ENCODE measurements at regions not wholly inside any gene's neighbourhood (a gene's known extent, or its start where the extent isn't known, plus 50 kb on each side); places are given as distances from the start of the nearest gene placed in this dataset.

DNA sequence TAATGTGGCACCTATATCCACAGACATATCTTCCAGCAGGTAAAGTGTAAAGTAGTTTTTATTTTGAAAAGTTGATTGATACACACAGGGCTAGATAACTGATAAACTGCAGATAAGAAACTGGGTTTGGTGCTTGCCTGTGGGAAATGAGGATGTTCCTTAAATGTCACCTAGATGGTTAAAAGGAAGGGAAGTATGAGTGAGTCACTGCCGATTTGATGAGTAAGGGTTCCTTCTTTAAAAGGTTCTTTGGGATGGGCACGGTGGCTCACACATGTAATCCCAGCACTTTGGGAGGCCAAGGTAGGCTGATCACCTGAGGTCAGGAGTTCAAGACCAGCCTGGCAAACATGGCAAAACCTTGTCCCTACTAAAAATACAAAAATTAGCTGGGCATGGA, 73.8 kb upstream of the FRY start:
- no peak for DNase-seq
- TF ChIP-seq, protein P1, sequence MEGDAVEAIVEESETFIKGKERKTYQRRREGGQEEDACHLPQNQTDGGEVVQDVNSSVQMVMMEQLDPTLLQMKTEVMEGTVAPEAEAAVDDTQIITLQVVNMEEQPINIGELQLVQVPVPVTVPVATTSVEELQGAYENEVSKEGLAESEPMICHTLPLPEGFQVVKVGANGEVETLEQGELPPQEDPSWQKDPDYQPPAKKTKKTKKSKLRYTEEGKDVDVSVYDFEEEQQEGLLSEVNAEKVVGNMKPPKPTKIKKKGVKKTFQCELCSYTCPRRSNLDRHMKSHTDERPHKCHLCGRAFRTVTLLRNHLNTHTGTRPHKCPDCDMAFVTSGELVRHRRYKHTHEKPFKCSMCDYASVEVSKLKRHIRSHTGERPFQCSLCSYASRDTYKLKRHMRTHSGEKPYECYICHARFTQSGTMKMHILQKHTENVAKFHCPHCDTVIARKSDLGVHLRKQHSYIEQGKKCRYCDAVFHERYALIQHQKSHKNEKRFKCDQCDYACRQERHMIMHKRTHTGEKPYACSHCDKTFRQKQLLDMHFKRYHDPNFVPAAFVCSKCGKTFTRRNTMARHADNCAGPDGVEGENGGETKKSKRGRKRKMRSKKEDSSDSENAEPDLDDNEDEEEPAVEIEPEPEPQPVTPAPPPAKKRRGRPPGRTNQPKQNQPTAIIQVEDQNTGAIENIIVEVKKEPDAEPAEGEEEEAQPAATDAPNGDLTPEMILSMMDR (IDR thresholded peaks at IDR 0.05) = no peak
- no peak overlapping the region for H3K27ac ChIP-seq
- H3K4me1 ChIP-seq = no peaks in the 10 kb centered on the region
- H3K36me3 ChIP-seq = no peaks in the 10 kb centered on the region
- no peak overlapping the region for H3K4me3 ChIP-seq
- intact Hi-C loops (cut with DNase I) = no loop called here
- no peaks in the 10 kb centered on the region for H3K27me3 ChIP-seq
- H3K9ac ChIP-seq (ENCODE audit: low read depth in 2 of 2, low read length in 2 of 2) = no peak overlapping the region
- no peaks in the 10 kb centered on the region for H3K9me3 ChIP-seq

DNA sequence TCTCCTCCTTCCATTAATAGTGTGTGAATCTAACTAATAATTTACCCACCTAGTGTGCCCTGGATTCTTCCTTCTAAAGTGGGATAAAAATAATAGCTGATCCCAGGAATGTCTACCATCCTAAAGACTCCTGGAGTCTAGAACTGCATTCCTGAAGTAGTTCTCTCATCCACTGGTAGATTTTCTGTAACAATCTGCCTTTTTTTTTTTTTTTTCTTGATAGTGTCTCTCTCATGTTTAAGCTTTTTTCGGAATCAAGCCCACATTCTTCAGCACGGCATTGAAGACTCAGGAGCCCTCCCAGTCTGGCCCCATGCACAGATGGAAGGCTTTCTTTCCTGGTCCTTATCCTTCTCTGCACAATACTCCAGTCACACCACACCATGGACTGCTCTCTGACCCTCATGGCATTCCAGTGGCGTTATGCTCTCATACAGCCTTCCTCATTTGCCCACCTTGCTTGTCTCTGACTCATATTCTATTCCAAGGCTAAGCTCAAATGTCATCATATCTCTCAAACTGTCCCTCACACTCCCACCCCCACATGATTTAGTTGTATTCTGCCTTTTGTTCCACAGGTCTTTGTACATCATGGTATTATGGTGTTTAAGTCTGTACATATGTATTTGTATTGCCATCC, 68.7 kb upstream of the FRY start:
- Histone ChIP-seq H3K9me3 (no peaks in the 10 kb centered on the region), H3K36me3 (no peaks in the 10 kb centered on the region), H3K4me3 (no peak overlapping the region), H3K4me1 (no peaks in the 10 kb centered on the region), H3K27me3 (no peaks in the 10 kb centered on the region), H3K9ac (ENCODE audit: low read depth in 2 of 2, low read length in 2 of 2) (no peak overlapping the region), H3K27ac (no peak overlapping the region)
- intact Hi-C loops (cut with DNase I) = no loop called here
- no peak for DNase-seq
- TF ChIP-seq, protein P1 (IDR thresholded peaks at IDR 0.05) = no peak

DNA sequence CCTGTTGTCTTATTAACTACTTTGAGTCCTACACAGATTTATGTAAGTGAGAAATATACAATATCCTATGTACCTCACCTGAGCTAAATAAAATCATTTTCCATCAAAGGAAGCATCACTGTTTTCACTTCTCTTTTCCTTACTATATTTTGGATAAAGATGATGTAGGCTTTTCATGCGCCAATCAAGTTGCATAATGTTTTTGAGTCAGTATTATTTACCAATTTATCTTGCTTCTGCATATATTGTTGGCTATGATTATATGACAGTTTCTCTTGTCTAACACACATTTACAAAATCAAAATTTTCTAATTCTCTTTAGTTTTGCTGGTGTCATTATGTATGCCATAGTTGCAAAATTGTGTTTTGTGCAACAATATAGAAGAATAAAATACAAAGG, 67.9 kb upstream of the FRY start:
- Histone ChIP-seq H3K4me1 (no peaks in the 10 kb centered on the region), H3K36me3 (no peaks in the 10 kb centered on the region), H3K9me3 (no peaks in the 10 kb centered on the region), H3K9ac (ENCODE audit: low read depth in 2 of 2, low read length in 2 of 2) (no peak overlapping the region), H3K27me3 (no peaks in the 10 kb centered on the region), H3K4me3 (no peak overlapping the region), H3K27ac (no peak overlapping the region)
- DNase-seq = no peak
- TF ChIP-seq, protein P1 (IDR thresholded peaks at IDR 0.05) = no peak
- intact Hi-C loops (cut with DNase I) = no loop called here

DNA sequence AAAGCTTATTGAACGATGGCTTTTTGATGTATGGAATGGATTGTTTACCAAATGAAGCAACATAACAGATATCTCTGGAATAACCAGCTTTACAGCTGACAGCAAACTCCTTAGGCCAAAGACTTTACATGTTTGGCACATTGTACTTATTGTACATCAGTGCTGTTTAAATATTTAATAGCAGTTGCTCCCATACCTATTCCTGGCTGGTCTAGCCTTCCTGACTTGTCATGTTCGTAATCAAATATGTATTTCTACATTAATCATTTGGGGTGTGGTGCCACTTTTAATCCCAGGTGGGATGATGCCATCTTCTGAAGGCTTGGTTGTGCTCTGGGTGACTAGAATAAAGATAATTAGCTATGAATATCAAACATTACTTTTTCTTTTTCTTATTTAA, 67.4 kb upstream of the FRY start:
- no peaks in the 10 kb centered on the region for H3K9me3 ChIP-seq
- intact Hi-C loops (cut with DNase I) = no loop called here

DNA sequence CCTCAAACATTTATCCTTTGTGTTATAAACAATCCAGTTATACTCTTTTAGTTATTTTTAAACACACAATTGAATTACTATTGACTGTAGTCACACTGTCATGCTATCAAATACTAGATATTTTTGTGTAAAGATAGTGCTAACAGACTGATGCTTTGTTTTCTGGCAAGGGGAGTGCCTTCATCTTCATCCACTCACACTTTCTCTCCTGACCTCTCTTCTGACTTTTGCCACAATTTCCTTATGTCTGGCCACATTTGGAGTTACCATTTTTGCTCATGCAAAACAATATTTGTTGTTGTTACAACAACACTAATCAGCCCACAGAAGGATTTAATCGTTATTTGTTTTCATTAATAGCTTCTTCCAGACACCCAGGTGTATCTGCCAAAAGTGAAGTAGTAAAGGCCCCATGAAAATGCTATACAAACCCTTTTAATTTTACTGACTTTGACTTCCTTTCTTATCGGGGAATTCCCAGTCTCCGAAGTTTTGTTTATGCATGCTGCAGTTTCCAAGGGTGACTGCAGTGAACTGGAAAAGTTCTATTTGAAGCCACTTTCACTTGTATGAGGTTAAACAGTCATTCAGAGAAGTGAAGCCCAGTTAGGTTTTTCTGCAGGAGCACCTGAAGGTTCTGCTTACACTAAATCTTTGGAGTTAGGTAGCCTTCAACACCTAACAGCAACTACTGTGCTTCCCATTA, 66.1 kb upstream of the FRY start:
- Histone ChIP-seq H3K36me3 (no peaks in the 10 kb centered on the region), H3K27me3 (no peaks in the 10 kb centered on the region), H3K27ac (no peak overlapping the region), H3K9me3 (no peaks in the 10 kb centered on the region), H3K4me1 (no peaks in the 10 kb centered on the region), H3K9ac (ENCODE audit: low read depth in 2 of 2, low read length in 2 of 2) (no peak overlapping the region), H3K4me3 (no peak overlapping the region)
- DNase-seq = no peak
- intact Hi-C loops (cut with DNase I) = no loop called here
- TF ChIP-seq, protein P1 (IDR thresholded peaks at IDR 0.05) = no peak

More for the DNA sequence above, 67.4 kb upstream of the FRY start:
- no peak overlapping the region for H3K9ac ChIP-seq (ENCODE audit: low read depth in 2 of 2, low read length in 2 of 2)
- TF ChIP-seq, protein P1 (IDR thresholded peaks at IDR 0.05) = no peak
- no peak overlapping the region for H3K4me3 ChIP-seq
- H3K27me3 ChIP-seq = no peaks in the 10 kb centered on the region
- no peak overlapping the region for H3K27ac ChIP-seq
- H3K36me3 ChIP-seq = no peaks in the 10 kb centered on the region
- DNase-seq = no peak
- H3K4me1 ChIP-seq = no peaks in the 10 kb centered on the region
